Smooth muscle cell (in vitro differentiated cells): ENCODE measurements at regions not wholly inside any gene's neighbourhood (a gene's known extent, or its start where the extent isn't known, plus 50 kb on each side); places are given as distances from the start of the nearest gene placed in this dataset.

Experiments used
- DNase-seq: peaks from one replicate; lab custom pipeline; 2025; ENCODE audit not compliant: unreplicated experiment; lab: John Stamatoyannopoulos, UW
- H2AFZ ChIP-seq: fragments of 200-600 bp; sonication (generic); 2 replicates; pipeline ENCODE4 v1.6.0; 2016; ENCODE audit warnings: antibody characterized with exemption, low read depth, mild to moderate bottlenecking
- H3F3A ChIP-seq: fragments of 200-600 bp; sonication (generic); 2 replicates; pipeline ENCODE4 v1.6.0; 2017; ENCODE audit warnings: antibody characterized with exemption, low read depth
- H3K27ac ChIP-seq: fragments of 200-600 bp; sonication (generic); 2 replicates; pipeline ENCODE4 v1.5.1; 2016; ENCODE audit warnings: low read depth, mild to moderate bottlenecking
- H3K27me3 ChIP-seq: fragments of 200-600 bp; sonication (generic); 2 replicates; pipeline ENCODE4 v1.6.1; 2016; ENCODE audit warnings: low read depth, mild to moderate bottlenecking
- H3K36me3 ChIP-seq: fragments of 200-600 bp; sonication (generic); 2 replicates; pipeline ENCODE4 v1.5.1; 2016; ENCODE audit warnings: low read depth
- H3K4me1 ChIP-seq: fragments of 200-600 bp; sonication (generic); 2 replicates; pipeline ENCODE4 v1.5.1; 2016; ENCODE audit warnings: low read depth
- H3K4me2 ChIP-seq: fragments of 200-600 bp; sonication (generic); 2 replicates; pipeline ENCODE4 v1.6.0; 2016; ENCODE audit warnings: mild to moderate bottlenecking
- H3K4me3 ChIP-seq: fragments of 200-600 bp; sonication (generic); 2 replicates; pipeline ENCODE4 v1.5.1; 2016; ENCODE audit warnings: mild to moderate bottlenecking
- H3K79me2 ChIP-seq: fragments of 200-600 bp; sonication (generic); 2 replicates; pipeline ENCODE4 v1.6.0; 2016; ENCODE audit warnings: low read depth, mild to moderate bottlenecking
- H3K9ac ChIP-seq: fragments of 200-600 bp; sonication (generic); 2 replicates; pipeline ENCODE4 v1.6.0; 2016; ENCODE audit warnings: low read depth
- H3K9me3 ChIP-seq: fragments of 200-600 bp; sonication (generic); replicated peaks from 2 replicates; pipeline ENCODE4 v1.5.1; 2016; ENCODE audit warnings: low read depth
- H4K20me1 ChIP-seq: fragments of 200-600 bp; sonication (generic); 2 replicates; pipeline ENCODE4 v1.6.0; 2016; ENCODE audit warnings: low read depth
- CTCF ChIP-seq: fragments of 200-600 bp; sonication (generic); IDR thresholded peaks from 2 replicates; pipeline ENCODE4 v1.5.1; 2017; ENCODE audit warnings: borderline replicate concordance, mild to moderate bottlenecking, antibody characterized with exemption; ENCODE audit not compliant: insufficient read depth, poor library complexity, severe bottlenecking
- WGBS: methylation state at CpG from one replicate; pipeline ENCODE4 v1.1.7; 2016; ENCODE audit warnings: low lambda C conversion rate; 5-methylcytosine and 5-hydroxymethylcytosine counted together

- H3K9ac ChIP-seq = no peak overlapping the region
- no peak for DNase-seq
- H3K27ac ChIP-seq = no peak overlapping the region
- H3K79me2 ChIP-seq = no peaks in the 10 kb centered on the region
- H3K4me3 ChIP-seq = no peak overlapping the region
- peaks cover 7% of the 10 kb centered on the region for H3K4me1 ChIP-seq
- no peaks in the 10 kb centered on the region for H3F3A ChIP-seq
- 70% methylated on average over 4 of the region's 4 CpGs for WGBS
- no peaks in the 10 kb centered on the region for H3K36me3 ChIP-seq
- no peak for TF ChIP-seq CTCF
- no peaks in the 10 kb centered on the region for H4K20me1 ChIP-seq
- H2AFZ ChIP-seq = no peak overlapping the region
- no peaks in the 10 kb centered on the region for H3K9me3 ChIP-seq
- no peaks in the 10 kb centered on the region for H3K27me3 ChIP-seq
- H3K4me2 ChIP-seq = no peak overlapping the region
Measured at GRCh38 chr6:115765966-115766365, 294.7 kb downstream of the FRK start.

DNA sequence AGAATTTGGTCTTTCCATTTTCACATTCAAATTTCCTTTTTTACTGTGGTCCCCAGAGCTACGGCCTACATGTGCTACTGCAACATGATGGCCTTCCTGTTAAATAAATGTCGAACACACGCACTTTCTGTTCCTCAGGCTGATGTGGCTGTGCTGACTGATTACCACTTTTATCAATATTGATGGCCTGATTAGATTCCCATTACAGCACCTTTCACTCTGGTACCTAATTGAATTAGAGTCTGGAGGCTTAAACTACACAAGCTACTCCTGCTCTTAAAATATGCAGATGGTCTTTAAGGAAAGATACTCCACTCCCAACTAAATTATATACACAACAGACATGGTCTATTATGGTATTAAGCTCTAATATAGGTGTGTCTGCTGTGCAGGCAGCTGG is 301.6 kb downstream of the FRK start:
- Histone ChIP-seq H3K4me2 (no peak overlapping the region), H3F3A (no peaks in the 10 kb centered on the region), H2AFZ (no peak overlapping the region), H3K4me3 (no peak overlapping the region), H4K20me1 (no peaks in the 10 kb centered on the region), H3K9me3 (no peaks in the 10 kb centered on the region), H3K4me1 (no peaks in the 10 kb centered on the region), H3K36me3 (no peaks in the 10 kb centered on the region), H3K79me2 (no peaks in the 10 kb centered on the region), H3K27ac (no peak overlapping the region), H3K27me3 (no peaks in the 10 kb centered on the region), H3K9ac (no peak overlapping the region)
- 88% methylated on average over 3 of the region's 3 CpGs for WGBS
- no peak for DNase-seq
- no peak for TF ChIP-seq CTCF

DNA sequence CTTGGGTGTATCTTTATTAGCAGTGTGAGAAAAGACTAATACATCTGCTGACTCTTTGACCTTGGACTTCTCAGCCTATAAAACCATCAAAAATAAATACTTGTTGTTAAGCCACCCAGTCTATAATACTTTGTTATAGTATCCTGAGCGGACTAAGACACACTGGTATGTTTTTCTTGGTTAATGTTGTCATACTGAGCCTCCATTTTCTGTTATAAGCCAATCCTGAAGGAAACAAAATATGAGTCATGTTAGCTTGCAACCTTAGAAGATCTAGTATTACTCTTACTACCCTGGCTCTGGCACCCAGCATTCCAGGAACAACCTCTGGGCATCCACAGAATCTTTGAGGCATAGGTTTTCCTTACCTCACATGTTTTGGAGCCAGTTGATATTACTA is 307.2 kb downstream of the FRK start:
- Histone ChIP-seq H3K9ac (no peak overlapping the region), H3K4me1 (no peaks in the 10 kb centered on the region), H4K20me1 (no peaks in the 10 kb centered on the region), H3K36me3 (no peaks in the 10 kb centered on the region), H3K79me2 (no peaks in the 10 kb centered on the region), H3K27me3 (no peaks in the 10 kb centered on the region), H3K9me3 (no peaks in the 10 kb centered on the region), H3K4me3 (no peak overlapping the region), H3F3A (no peaks in the 10 kb centered on the region), H3K27ac (no peak overlapping the region), H2AFZ (no peak overlapping the region), H3K4me2 (no peak overlapping the region)
- TF ChIP-seq CTCF = no peak
- 41% methylated on average over 1 of the region's 1 CpG for WGBS
- no peak for DNase-seq

DNA sequence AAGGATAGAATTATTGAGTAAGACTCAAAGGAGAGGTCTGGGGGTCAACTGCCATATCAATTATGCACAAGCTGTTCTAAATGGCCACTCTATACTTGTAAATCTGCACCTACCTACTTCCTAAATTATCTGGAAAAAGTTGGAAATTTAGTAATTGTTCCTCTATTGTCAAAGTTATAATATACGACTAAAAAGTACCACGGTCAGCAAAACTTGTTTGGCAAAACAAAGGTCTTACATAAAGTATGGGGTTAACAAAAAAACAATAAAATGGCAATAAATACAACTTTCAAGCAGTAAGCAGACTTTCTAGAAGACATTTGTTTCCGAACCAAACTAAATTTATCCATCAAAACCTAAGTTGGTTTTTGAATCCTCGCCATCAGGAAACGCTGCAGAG is 309.7 kb downstream of the FRK start:
- no peaks in the 10 kb centered on the region for H3K9me3 ChIP-seq
- no peak for TF ChIP-seq CTCF
- H3K27me3 ChIP-seq = no peaks in the 10 kb centered on the region
- no peaks in the 10 kb centered on the region for H3F3A ChIP-seq
- DNase-seq = no peak
- no peaks in the 10 kb centered on the region for H3K79me2 ChIP-seq
- H3K27ac ChIP-seq = no peak overlapping the region
- H3K4me3 ChIP-seq = no peak overlapping the region
- no peak overlapping the region for H3K4me2 ChIP-seq
- H3K9ac ChIP-seq = no peak overlapping the region
- no peaks in the 10 kb centered on the region for H3K4me1 ChIP-seq
- no peak overlapping the region for H2AFZ ChIP-seq
- H4K20me1 ChIP-seq = no peaks in the 10 kb centered on the region
- over 99% methylated on average over 5 of the region's 5 CpGs for WGBS
- H3K36me3 ChIP-seq = no peaks in the 10 kb centered on the region
